HG03469 (cell line): ENCODE measurements at regions not wholly inside any gene's neighbourhood (a gene's known extent, or its start where the extent isn't known, plus 50 kb on each side); places are given as distances from the start of the nearest gene placed in this dataset.

Experiments
- ATAC-seq: cut with Tn5 transposase; IDR thresholded peaks from one replicate; pipeline ENCODE4 v1.9.1; 2021; ENCODE audit warnings: mild to moderate bottlenecking, moderate library complexity, moderate number of reproducible peaks; ENCODE audit not compliant: unreplicated experiment

GRCh38 chr11:112398798-112399478 lies 138.3 kb upstream of the PLET1 start:
- no peak for ATAC-seq

- no peak for ATAC-seq
Observed at GRCh38 chr11:112400476-112401014, 139.9 kb upstream of the PLET1 start.

GRCh38 chr11:112401036-112401769 lies 140.5 kb upstream of the PLET1 start:
- ATAC-seq: no peak

- no peak for ATAC-seq
Observed at GRCh38 chr11:112403432-112403831, 142.8 kb upstream of the PLET1 start.

- ATAC-seq: no peak
Observed at GRCh38 chr11:112404112-112404511, 143.5 kb upstream of the PLET1 start.

- ATAC-seq: no peak
Observed at GRCh38 chr11:112408517-112408916, 147.9 kb upstream of the PLET1 start.

- no peak for ATAC-seq
Observed at GRCh38 chr11:112410325-112410724, 149.7 kb upstream of the PLET1 start.

- no peak for ATAC-seq
Observed at GRCh38 chr11:112412383-112412782, 151.7 kb upstream of the PLET1 start.

GRCh38 chr11:112417339-112417738 lies 156.7 kb upstream of the PLET1 start:
- no peak for ATAC-seq

- ATAC-seq: no peak
Observed at GRCh38 chr11:112418438-112418837, 157.8 kb upstream of the PLET1 start.

- no peak for ATAC-seq
Observed at GRCh38 chr11:112421879-112422278, 161.2 kb upstream of the PLET1 start.

- ATAC-seq: no peak
Observed at GRCh38 chr11:112425121-112425520, 164.5 kb upstream of the PLET1 start.

GRCh38 chr11:112437096-112437495 lies 176.4 kb upstream of the PLET1 start:
- no peak for ATAC-seq

GRCh38 chr11:112439614-112440013 lies 179.0 kb upstream of the PLET1 start:
- ATAC-seq: no peak

GRCh38 chr11:112440518-112440917 lies 179.9 kb upstream of the PLET1 start:
- no peak for ATAC-seq

GRCh38 chr11:112448168-112448567 lies 187.5 kb upstream of the PLET1 start:
- no peak for ATAC-seq

GRCh38 chr11:112448806-112449205 lies 188.1 kb upstream of the PLET1 start:
- no peak for ATAC-seq

GRCh38 chr11:112451250-112451649 lies 190.6 kb upstream of the PLET1 start:
- ATAC-seq: no peak

- no peak for ATAC-seq
Observed at GRCh38 chr11:112453601-112454577, 193.2 kb upstream of the PLET1 start.

GRCh38 chr11:112454841-112455240 lies 194.2 kb upstream of the PLET1 start:
- no peak for ATAC-seq

- no peak for ATAC-seq
Observed at GRCh38 chr11:112455791-112456190, 195.1 kb upstream of the PLET1 start.
